SK-N-SH (cell line): ENCODE measurements at regions not wholly inside any gene's neighbourhood (a gene's known extent, or its start where the extent isn't known, plus 50 kb on each side); places are given as distances from the start of the nearest gene placed in this dataset.

ENCODE experiments used
- CTCF ChIA-PET: fragments of 300-600, 350-600 bp; formaldehyde crosslinking; extraction: SDS; loops from one replicate; lab custom pipeline; 2021; lab: Yijun Ruan, JAX
- POLR2A ChIA-PET: fragments of 350-600 bp; sonication (Branson Sonifier 250); formaldehyde crosslinking; extraction: SDS; loops from one replicate; lab custom pipeline; 2020; ENCODE audit warnings: antibody characterized with exemption, inconsistent platforms; lab: Yijun Ruan, JAX
- DNase-seq: peaks from one replicate; pipeline ENCODE4 v3.0.0; 2012
- H2AFZ ChIP-seq: fragments of 200-600 bp; sonication (generic); 2 replicates; pipeline ENCODE4 v1.8.1; 2016; ENCODE audit warnings: antibody characterized with exemption, mild to moderate bottlenecking, low read depth
- H3F3A ChIP-seq: fragments of 200-600 bp; sonication (generic); replicated peaks from 2 replicates; pipeline ENCODE3; 2016; ENCODE audit warnings: antibody characterized with exemption, mild to moderate bottlenecking; ENCODE audit not compliant: insufficient read depth
- H3K27ac ChIP-seq, 2 experiments: fragments of 200-500 bp in 1 of 2; fragments of 200-600 bp in 1 of 2; sonication (Bioruptor generic) in 1 of 2; sonication (generic), shearing (Covaris generic) in 1 of 2; 2 replicates each; pipeline versions ENCODE4 v1.5.1 to v1.6.1; 2014 to 2016; ENCODE audit warnings: low read depth in 2 of 2, inconsistent platforms in 1 of 2, low read length in 1 of 2, mild to moderate bottlenecking in 1 of 2, mixed read lengths in 1 of 2
- H3K27me3 ChIP-seq: fragments of 200-600 bp; sonication (generic), shearing (Covaris generic); 2 replicates; pipeline ENCODE4 v1.6.1; 2016; ENCODE audit warnings: mixed run types; ENCODE audit not compliant: insufficient read depth
- H3K36me3 ChIP-seq, 2 experiments: fragments of 200-500 bp in 1 of 2; fragments of 200-600 bp in 1 of 2; sonication (Bioruptor generic) in 1 of 2; sonication (generic) in 1 of 2; replicated peaks in 1 of 2; 2 replicates each; pipeline versions ENCODE3 to v1.5.1; 2014 to 2016; ENCODE audit warnings: low read length in 1 of 2, mild to moderate bottlenecking in 1 of 2; ENCODE audit not compliant: insufficient read depth in 2 of 2, control insufficient read depth in 1 of 2
- H3K4me1 ChIP-seq, 2 experiments: fragments of 200-500 bp in 1 of 2; fragments of 200-600 bp in 1 of 2; sonication (Bioruptor generic) in 1 of 2; sonication (generic), shearing (Covaris generic) in 1 of 2; 2 replicates each; pipeline versions ENCODE4 v1.5.1 to v1.6.1; 2014 to 2016; ENCODE audit warnings: low read depth in 1 of 2, low read length in 1 of 2, mixed run types in 1 of 2; ENCODE audit not compliant: insufficient read depth in 2 of 2, control insufficient read depth in 1 of 2
- H3K4me2 ChIP-seq: fragments of 200-600 bp; sonication (generic), shearing (Covaris generic); 2 replicates; pipeline ENCODE4 v1.6.1; 2017; ENCODE audit warnings: mixed run types
- H3K4me3 ChIP-seq, 2 experiments: fragments of 200-500 bp in 1 of 2; fragments of 200-600 bp in 1 of 2; sonication (Bioruptor generic) in 1 of 2; sonication (generic), shearing (Covaris generic) in 1 of 2; 2 replicates each; pipeline versions ENCODE4 v1.5.1 to v1.8.1; 2014 to 2016; ENCODE audit warnings: low read depth in 2 of 2, inconsistent platforms in 1 of 2, low read length in 1 of 2, mild to moderate bottlenecking in 1 of 2, mixed read lengths in 1 of 2, moderate library complexity in 1 of 2
- H3K79me2 ChIP-seq: fragments of 200-600 bp; sonication (generic); 2 replicates; pipeline ENCODE4 v1.8.1; 2017; ENCODE audit warnings: mild to moderate bottlenecking; ENCODE audit not compliant: insufficient read depth
- H3K9ac ChIP-seq: fragments of 200-600 bp; sonication (generic); 2 replicates; pipeline ENCODE4 v1.6.1; 2017; ENCODE audit warnings: mixed run types
- H3K9me2 ChIP-seq: fragments of 200-600 bp; sonication (generic); 2 replicates; pipeline ENCODE4 v1.6.1; 2017; ENCODE audit warnings: mixed run types
- H3K9me3 ChIP-seq: fragments of 200-600 bp; sonication (generic); 2 replicates; pipeline ENCODE4 v1.6.1; 2017; ENCODE audit warnings: mixed run types, mild to moderate bottlenecking, moderate library complexity
- H4K20me1 ChIP-seq: fragments of 200-600 bp; sonication (generic); 2 replicates; pipeline ENCODE4 v1.6.1; 2017; ENCODE audit warnings: mild to moderate bottlenecking, mixed run types; ENCODE audit not compliant: insufficient read depth
- CHD2 ChIP-seq: fragments of 150-350 bp; IDR thresholded peaks from 2 replicates; pipeline ENCODE4 v1.6.1; 2018; ENCODE audit warnings: low read length; ENCODE audit not compliant: partially characterized antibody
- CTCF ChIP-seq: fragments of 200-600 bp; sonication (generic); IDR thresholded peaks from 2 replicates; pipeline ENCODE4 v1.6.1; 2017; ENCODE audit warnings: antibody characterized with exemption, mild to moderate bottlenecking, moderate library complexity
- EZH2phosphoT487 ChIP-seq: fragments of 200-600 bp; sonication (generic); IDR thresholded peaks from 2 replicates; pipeline ENCODE4 v1.6.1; 2017; ENCODE audit warnings: low read depth, mixed run types, mild to moderate bottlenecking, antibody characterized with exemption, moderate library complexity, borderline replicate concordance
- FOXJ3 ChIP-seq: sonication (generic); formaldehyde crosslinking; IDR thresholded peaks from 2 replicates; pipeline ENCODE4 v1.5.1; 2020; ENCODE audit warnings: mild to moderate bottlenecking, missing genetic modification reagents
- GABPA ChIP-seq: IDR thresholded peaks from 2 replicates; pipeline ENCODE4 v1.4.0; 2012; ENCODE audit warnings: low read depth, mild to moderate bottlenecking
- NRF1 ChIP-seq: IDR thresholded peaks from 2 replicates; pipeline ENCODE4 v1.6.1; 2012; ENCODE audit warnings: low read depth, mild to moderate bottlenecking, low read length
- PBX3 ChIP-seq: IDR thresholded peaks from 2 replicates; pipeline ENCODE4; 2012
- POLR2AphosphoS5 ChIP-seq: IDR thresholded peaks from 2 replicates; pipeline ENCODE4 v1.6.1; 2012; ENCODE audit warnings: low read depth, low read length
- RAD21 ChIP-seq: IDR thresholded peaks from 2 replicates; pipeline ENCODE4 v1.6.1; 2012; ENCODE audit warnings: mild to moderate bottlenecking, low read length
- RCOR1 ChIP-seq: fragments of 150-350 bp; IDR thresholded peaks from 2 replicates; pipeline ENCODE4 v1.6.1; 2017; ENCODE audit warnings: antibody characterized with exemption, low read length
- SMC3 ChIP-seq: IDR thresholded peaks from 2 replicates; pipeline ENCODE4 v1.6.1; 2012; ENCODE audit warnings: low read depth, low read length, improper control_type of control experiment
- TEAD4 ChIP-seq: IDR thresholded peaks from 2 replicates; pipeline ENCODE4 v1.4.0; 2012; ENCODE audit warnings: mild to moderate bottlenecking, borderline replicate concordance; ENCODE audit not compliant: insufficient read depth
- USF2 ChIP-seq: fragments of 150-350 bp; IDR thresholded peaks from 2 replicates; pipeline ENCODE4 v1.6.1; 2017; ENCODE audit warnings: antibody characterized with exemption, low read length, low read depth, borderline replicate concordance
- WGBS: methylation state at CpG from one replicate; pipeline ENCODE4 v1.1.6; 2017; ENCODE audit warnings: low lambda C conversion rate; 5-methylcytosine and 5-hydroxymethylcytosine counted together

GRCh38 chr10:126839094-126839761 lies 66.0 kb upstream of the DOCK1 start:
- H3K36me3 ChIP-seq = no peaks in the 10 kb centered on the region
- no peaks in the 10 kb centered on the region for H3K4me1 ChIP-seq
- H3K4me3 ChIP-seq = no peak overlapping the region
- peaks cover 15% of the 10 kb centered on the region; the same call in 1 of the 2 replicates for H3K27me3 ChIP-seq
- no peak overlapping the region for H3K27ac ChIP-seq
- no peak overlapping the region for H3K4me2 ChIP-seq
- no peaks in the 10 kb centered on the region for H4K20me1 ChIP-seq
- no peak for TF ChIP-seq FOXJ3 (CRISPR knock-in tag)
- no peak for TF ChIP-seq PBX3
- no peak for TF ChIP-seq EZH2phosphoT487
- no peak for TF ChIP-seq CTCF
- H2AFZ ChIP-seq = no peak overlapping the region
- H3K9ac ChIP-seq = no peak overlapping the region
- CTCF ChIA-PET = no interaction called here
- POLR2A ChIA-PET = no interaction called here
- DNase-seq = no peak
- no peaks in the 10 kb centered on the region for H3K79me2 ChIP-seq
- no peaks in the 10 kb centered on the region for H3K9me2 ChIP-seq
- 23% methylated on average over 10 of the region's 11 CpGs for WGBS
- no peaks in the 10 kb centered on the region for H3K9me3 ChIP-seq
- no peaks in the 10 kb centered on the region for H3F3A ChIP-seq

- Histone ChIP-seq H3K27me3 (peaks cover 15% of the 10 kb centered on the region; the same call in 1 of the 2 replicates), H3K9me2 (no peaks in the 10 kb centered on the region), H3K36me3 (no peaks in the 10 kb centered on the region), H2AFZ (no peak overlapping the region), H3F3A (no peaks in the 10 kb centered on the region), H3K27ac (no peak overlapping the region), H3K4me2 (no peak overlapping the region), H3K4me3 (no peak overlapping the region), H3K9me3 (no peaks in the 10 kb centered on the region), H3K9ac (no peak overlapping the region), H3K4me1 (no peaks in the 10 kb centered on the region), H4K20me1 (no peaks in the 10 kb centered on the region), H3K79me2 (no peaks in the 10 kb centered on the region)
- ChIA-PET CTCF (no interaction called here), POLR2A (no interaction called here)
- no peak for DNase-seq
- no peak for TF ChIP-seq CTCF
- TF ChIP-seq RAD21 = no peak
- no peak for TF ChIP-seq CHD2
- no peak for TF ChIP-seq RCOR1
- no peak for TF ChIP-seq TEAD4
- no peak for TF ChIP-seq USF2
- TF ChIP-seq POLR2AphosphoS5 = no peak
- no peak for TF ChIP-seq NRF1
- TF ChIP-seq SMC3 = no peak
- TF ChIP-seq GABPA = no peak
- 50% methylated on average over 10 of the region's 10 CpGs for WGBS
These were observed 64.6 kb upstream of the DOCK1 start for GRCh38 chr10:126840576-126841135.
